GM18505 (cell line): ENCODE measurements at regions not wholly inside any gene's neighbourhood (a gene's known extent, or its start where the extent isn't known, plus 50 kb on each side); places are given as distances from the start of the nearest gene placed in this dataset.
A peak's percentile ranks its signal among the peaks of the same experiment; 100 is the strongest.

Experiments
- ATAC-seq: cut with Tn5 transposase; IDR thresholded peaks from one replicate; pipeline ENCODE4 v1.9.1; 2021; ENCODE audit not compliant: unreplicated experiment
- POLR2A ChIP-seq: IDR thresholded peaks from 4 replicates; pipeline ENCODE4 v1.6.1; 2011; ENCODE audit warnings: borderline replicate concordance; ENCODE audit not compliant: insufficient read depth, insufficient read length; ENCODE audit errors: extremely low read depth

DNA sequence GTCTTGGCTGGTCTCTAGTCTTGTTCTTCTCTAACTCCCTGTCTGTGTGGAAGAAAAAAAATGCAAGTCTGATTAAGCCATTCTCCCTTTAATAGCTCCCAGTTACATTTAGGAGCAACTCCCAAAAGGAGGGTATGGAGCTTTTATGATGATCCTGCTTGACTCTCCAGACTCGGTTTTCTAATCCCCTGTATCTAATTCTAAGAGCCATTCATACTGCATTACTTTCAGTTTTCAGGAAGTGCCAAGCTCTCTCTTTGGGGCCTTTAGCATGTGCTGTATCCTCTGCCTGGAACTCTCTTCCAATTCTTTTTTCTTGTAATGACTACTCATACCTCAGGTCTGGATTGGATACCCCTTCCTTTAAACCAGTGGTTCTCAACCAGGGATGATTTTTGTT lies 219.7 kb upstream of the SPRED2 start:
- TF ChIP-seq POLR2A: no peak
- ATAC-seq: no peak

DNA sequence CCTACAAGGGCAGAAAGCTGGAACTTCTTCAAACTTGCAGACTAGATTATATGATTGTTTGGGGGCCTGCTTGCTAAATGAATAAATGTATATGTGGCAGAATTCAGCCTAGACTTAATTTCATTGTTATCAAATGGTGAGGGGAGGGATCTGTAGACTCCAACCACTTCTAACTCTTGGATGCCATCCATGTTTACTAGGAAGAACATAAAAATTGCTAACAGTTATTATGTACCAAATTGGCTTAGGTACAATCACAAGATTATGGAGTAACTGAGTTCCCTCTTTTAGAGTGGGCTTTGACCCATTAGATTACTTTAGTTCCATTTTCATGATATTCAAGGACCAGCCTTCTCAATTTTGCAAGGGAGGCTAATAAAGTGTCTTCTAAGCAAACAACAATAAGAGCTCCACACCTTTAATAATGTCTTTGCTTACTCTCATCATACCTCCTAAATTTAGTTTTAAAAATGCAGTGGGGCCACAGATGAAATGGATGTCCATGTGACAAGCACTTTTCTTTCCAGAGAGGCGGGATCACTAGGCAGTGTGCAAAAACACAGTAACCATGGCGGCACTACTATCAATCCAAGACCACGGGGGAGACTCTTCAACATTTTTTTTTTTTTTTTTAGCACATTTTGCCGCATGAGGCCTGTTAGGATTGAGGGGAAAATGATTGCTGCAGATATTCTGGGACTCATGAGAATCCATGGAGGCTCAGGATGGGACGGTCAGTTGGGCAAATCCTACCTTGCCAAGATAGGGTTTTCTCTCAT lies 217.6 kb upstream of the SPRED2 start:
- no peak for ATAC-seq
- no peak for TF ChIP-seq POLR2A

- no peak for TF ChIP-seq POLR2A
- ATAC-seq: peak; percentile 77
Measured at GRCh38 chr2:65647249-65647842, 214.9 kb upstream of the SPRED2 start.

- no peak for TF ChIP-seq POLR2A
- ATAC-seq: no peak
Measured at GRCh38 chr2:65640793-65641103, 208.3 kb upstream of the SPRED2 start.

- TF ChIP-seq POLR2A: no peak
- no peak for ATAC-seq
Measured at GRCh38 chr2:65639156-65639864, 206.9 kb upstream of the SPRED2 start.

DNA sequence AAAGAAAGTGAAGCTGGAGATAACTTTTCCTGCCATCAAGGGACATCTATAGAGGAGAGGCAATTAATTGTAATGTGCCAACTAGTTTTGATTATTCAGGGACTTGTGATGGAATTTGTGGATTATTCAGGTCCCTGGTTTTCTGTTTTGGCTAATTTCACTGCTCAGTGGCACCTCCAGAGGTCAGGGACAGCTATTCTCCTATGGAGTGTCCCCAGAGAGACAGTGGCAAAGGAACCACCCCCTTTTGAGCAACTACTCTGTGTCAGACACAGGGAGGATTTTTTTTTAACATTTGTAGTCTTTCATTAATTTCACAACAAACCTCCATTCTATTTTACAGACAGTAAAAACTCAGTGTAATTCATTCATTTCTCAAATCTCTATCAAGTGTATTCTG lies 206.0 kb upstream of the SPRED2 start:
- ATAC-seq: no peak
- no peak for TF ChIP-seq POLR2A

DNA sequence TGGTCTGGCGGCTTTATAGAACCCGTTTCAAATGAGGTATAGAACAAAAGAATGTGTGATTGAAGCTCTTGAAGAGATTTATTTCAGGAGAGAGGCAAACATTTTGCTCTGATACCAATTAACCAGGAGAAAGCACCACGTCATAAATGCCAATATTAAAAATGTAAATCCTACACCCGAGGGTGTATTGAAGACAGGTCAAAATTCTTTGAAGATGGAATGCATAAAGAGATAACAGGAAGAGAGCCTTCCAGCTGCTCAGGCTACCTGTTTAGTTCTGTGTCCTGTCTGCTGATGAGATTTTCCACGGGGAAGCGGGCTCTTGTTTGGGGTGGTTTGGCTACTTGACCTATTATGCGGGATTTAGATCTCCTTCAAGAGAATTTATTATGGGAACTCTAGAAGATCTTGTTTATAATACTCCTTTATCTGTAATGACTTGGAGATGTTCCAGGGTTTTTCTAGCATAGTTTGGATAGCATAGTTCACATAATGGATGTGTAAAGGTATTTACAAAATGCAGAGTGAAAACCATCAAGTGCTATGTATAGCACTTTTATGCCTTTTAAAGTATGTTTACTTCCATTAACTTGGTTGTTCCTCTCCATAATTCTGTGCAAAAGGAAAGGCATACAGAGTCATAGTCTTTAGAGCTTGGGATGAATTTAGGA lies 204.5 kb upstream of the SPRED2 start:
- TF ChIP-seq POLR2A: no peak
- no peak for ATAC-seq

GRCh38 chr2:65636024-65636423 lies 203.6 kb upstream of the SPRED2 start:
- no peak for TF ChIP-seq POLR2A
- ATAC-seq: no peak

DNA sequence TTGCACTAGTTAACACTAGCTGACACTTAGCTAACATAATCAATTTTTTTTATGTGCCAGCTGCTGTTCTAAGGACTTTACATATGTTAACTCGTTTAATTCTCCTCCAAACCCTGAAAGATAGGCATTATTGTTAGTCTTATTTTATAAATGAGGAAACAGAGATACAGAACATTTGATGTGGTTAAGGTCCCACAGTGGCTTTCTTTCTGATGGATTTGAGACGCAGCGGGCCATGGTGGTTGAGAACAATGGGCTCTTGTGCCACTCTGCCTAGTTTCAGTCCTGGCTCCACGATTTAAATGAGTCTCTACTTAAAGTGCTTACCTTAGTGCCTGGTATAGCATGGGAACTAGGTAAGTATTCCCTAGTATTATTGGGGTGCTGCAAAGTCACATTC lies 201.9 kb upstream of the SPRED2 start:
- ATAC-seq: no peak
- TF ChIP-seq POLR2A: no peak

DNA sequence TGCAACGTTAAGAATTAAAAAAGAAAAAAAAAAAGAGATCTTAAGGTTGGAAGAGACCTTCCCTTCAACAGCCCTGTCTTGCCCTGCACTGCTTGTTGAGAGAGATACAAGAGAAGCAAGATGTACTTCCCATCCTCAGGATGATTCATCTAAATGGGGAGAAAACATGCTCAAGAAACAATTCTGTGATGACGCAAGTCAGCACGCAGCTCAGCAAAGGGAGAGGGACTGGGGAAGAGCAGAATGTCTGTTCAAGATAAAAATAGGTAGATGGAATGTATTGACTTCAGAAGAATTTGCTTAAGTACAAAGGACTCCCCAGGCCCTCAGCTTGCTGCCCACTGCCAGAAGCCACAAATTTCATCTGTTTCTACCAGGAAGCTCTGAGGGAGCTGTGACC lies 198.2 kb upstream of the SPRED2 start:
- TF ChIP-seq POLR2A: no peak
- no peak for ATAC-seq

DNA sequence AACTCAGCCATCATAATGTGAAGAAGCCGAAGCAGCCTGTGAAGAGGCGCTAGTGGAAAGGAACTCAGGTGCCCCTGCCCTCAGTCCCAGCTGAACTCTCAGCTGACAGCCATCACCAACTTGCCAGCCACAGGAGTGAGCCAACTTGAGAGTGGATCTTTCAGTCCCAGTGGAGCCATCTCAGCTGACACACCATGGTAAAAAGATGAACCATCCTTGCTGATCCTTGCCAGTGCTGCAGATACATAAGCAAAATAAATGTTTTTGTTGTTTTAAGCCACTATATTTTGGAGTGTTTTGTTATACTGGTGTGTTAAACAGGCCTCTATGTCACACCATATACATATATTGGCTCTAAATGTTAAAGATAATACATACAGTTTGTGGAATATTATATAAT lies 195.8 kb upstream of the SPRED2 start:
- no peak for ATAC-seq

GRCh38 chr2:65626831-65627230 lies 194.4 kb upstream of the SPRED2 start:
- ATAC-seq: no peak
- no peak for TF ChIP-seq POLR2A

More for the DNA sequence above, 195.8 kb upstream of the SPRED2 start:
- no peak for TF ChIP-seq POLR2A

DNA sequence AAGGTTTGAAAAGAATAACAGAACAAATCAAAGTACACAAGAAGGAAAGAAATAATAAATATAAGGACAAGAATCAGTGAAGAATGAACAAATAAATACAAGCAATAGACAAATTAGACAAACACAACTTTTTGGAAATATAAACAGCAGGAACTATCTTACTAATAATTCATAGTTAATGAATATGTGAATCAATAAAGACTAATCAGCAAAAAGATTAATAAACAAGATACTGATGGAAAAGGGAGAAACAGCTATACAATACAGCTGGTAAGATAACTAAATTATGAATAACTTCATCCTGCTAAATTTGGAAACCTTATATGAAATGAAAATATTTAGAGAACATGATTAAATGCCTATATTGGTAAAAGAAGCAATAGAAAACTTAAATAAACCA lies 193.6 kb upstream of the SPRED2 start:
- no peak for TF ChIP-seq POLR2A
- no peak for ATAC-seq
